DOHH2 (cell line): ENCODE measurements at regions not wholly inside any gene's neighbourhood (a gene's known extent, or its start where the extent isn't known, plus 50 kb on each side); places are given as distances from the start of the nearest gene placed in this dataset.

Experiments used
- H3F3A ChIP-seq: fragments of 200-600 bp; sonication (generic), shearing (Covaris generic); 2 replicates; pipeline ENCODE4 v1.6.0; 2016; ENCODE audit warnings: antibody characterized with exemption, mild to moderate bottlenecking; ENCODE audit not compliant: control insufficient read depth, insufficient read depth
- H3K27ac ChIP-seq: fragments of 200-600 bp; sonication (generic); 2 replicates; pipeline ENCODE4 v1.5.1; 2014; ENCODE audit warnings: low read depth, mild to moderate bottlenecking, low read length, moderate library complexity
- H3K27me3 ChIP-seq: fragments of 200-600 bp; sonication (generic); 2 replicates; pipeline ENCODE4 v1.6.1; 2014; ENCODE audit warnings: mild to moderate bottlenecking, low read length, mixed read lengths; ENCODE audit not compliant: control insufficient read depth
- H3K36me3 ChIP-seq: fragments of 200-600 bp; sonication (generic); 2 replicates; pipeline ENCODE4 v1.6.1; 2014; ENCODE audit warnings: mild to moderate bottlenecking, low read length, moderate library complexity, mixed read lengths; ENCODE audit not compliant: control insufficient read depth
- H3K4me1 ChIP-seq: fragments of 200-600 bp; sonication (generic); 2 replicates; pipeline ENCODE4 v1.6.1; 2014; ENCODE audit warnings: mild to moderate bottlenecking, low read length, mixed read lengths; ENCODE audit not compliant: control insufficient read depth
- H3K4me2 ChIP-seq: fragments of 200-600 bp; sonication (generic); 2 replicates; pipeline ENCODE4 v1.6.0; 2014; ENCODE audit warnings: mild to moderate bottlenecking, low read length, moderate library complexity
- H3K4me3 ChIP-seq: fragments of 200-600 bp; sonication (generic); 2 replicates; pipeline ENCODE4 v1.5.1; 2014; ENCODE audit warnings: mild to moderate bottlenecking, low read length, mixed read lengths
- H3K79me2 ChIP-seq: fragments of 200-600 bp; sonication (generic); 2 replicates; pipeline ENCODE4 v1.6.1; 2014; ENCODE audit warnings: mild to moderate bottlenecking, low read length, mixed read lengths; ENCODE audit not compliant: control insufficient read depth
- H3K9me2 ChIP-seq: fragments of 200-600 bp; sonication (generic); replicated peaks from 2 replicates; pipeline ENCODE4 v1.6.1; 2014; ENCODE audit warnings: mild to moderate bottlenecking, low read length, mixed read lengths; ENCODE audit not compliant: control insufficient read depth
- H3K9me3 ChIP-seq: fragments of 200-600 bp; sonication (generic); 2 replicates; pipeline ENCODE4 v1.6.1; 2014; ENCODE audit warnings: antibody characterized with exemption, low read length, mixed read lengths; ENCODE audit not compliant: control insufficient read depth, insufficient read depth
- H4K20me1 ChIP-seq: fragments of 200-600 bp; sonication (generic); 2 replicates; pipeline ENCODE4 v1.6.0; 2014; ENCODE audit warnings: low read depth, mild to moderate bottlenecking, antibody characterized with exemption, low read length, moderate library complexity; ENCODE audit not compliant: control insufficient read depth, insufficient read depth
- EZH2phosphoT487 ChIP-seq: fragments of 200-600 bp; sonication (generic); IDR thresholded peaks from 2 replicates; pipeline ENCODE4 v1.6.1; 2017; ENCODE audit warnings: borderline replicate concordance, mild to moderate bottlenecking, antibody characterized with exemption, low read length, moderate library complexity, mixed read lengths
- TF ChIP-seq, protein P1 (sequence below): fragments of 200-600 bp; sonication (generic); IDR thresholded peaks from one replicate; pipeline ENCODE4 v1.5.1; 2014; ENCODE audit warnings: antibody characterized with exemption, mild to moderate bottlenecking, low read depth, low read length; ENCODE audit not compliant: poor library complexity, severe bottlenecking

GRCh38 chr5:145668714-145669113 is 166.4 kb downstream of the PRELID2 start:
- Histone ChIP-seq H4K20me1 (no peaks in the 10 kb centered on the region), H3K4me2 (no peak overlapping the region), H3K9me2 (no peaks in the 10 kb centered on the region), H3K4me3 (no peak overlapping the region), H3K36me3 (no peaks in the 10 kb centered on the region), H3F3A (no peaks in the 10 kb centered on the region), H3K27ac (no peak overlapping the region), H3K4me1 (no peaks in the 10 kb centered on the region), H3K9me3 (no peaks in the 10 kb centered on the region), H3K79me2 (no peaks in the 10 kb centered on the region), H3K27me3 (no peaks in the 10 kb centered on the region)
- no peak for TF ChIP-seq EZH2phosphoT487
- TF ChIP-seq, protein P1, sequence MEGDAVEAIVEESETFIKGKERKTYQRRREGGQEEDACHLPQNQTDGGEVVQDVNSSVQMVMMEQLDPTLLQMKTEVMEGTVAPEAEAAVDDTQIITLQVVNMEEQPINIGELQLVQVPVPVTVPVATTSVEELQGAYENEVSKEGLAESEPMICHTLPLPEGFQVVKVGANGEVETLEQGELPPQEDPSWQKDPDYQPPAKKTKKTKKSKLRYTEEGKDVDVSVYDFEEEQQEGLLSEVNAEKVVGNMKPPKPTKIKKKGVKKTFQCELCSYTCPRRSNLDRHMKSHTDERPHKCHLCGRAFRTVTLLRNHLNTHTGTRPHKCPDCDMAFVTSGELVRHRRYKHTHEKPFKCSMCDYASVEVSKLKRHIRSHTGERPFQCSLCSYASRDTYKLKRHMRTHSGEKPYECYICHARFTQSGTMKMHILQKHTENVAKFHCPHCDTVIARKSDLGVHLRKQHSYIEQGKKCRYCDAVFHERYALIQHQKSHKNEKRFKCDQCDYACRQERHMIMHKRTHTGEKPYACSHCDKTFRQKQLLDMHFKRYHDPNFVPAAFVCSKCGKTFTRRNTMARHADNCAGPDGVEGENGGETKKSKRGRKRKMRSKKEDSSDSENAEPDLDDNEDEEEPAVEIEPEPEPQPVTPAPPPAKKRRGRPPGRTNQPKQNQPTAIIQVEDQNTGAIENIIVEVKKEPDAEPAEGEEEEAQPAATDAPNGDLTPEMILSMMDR, result no peak

DNA sequence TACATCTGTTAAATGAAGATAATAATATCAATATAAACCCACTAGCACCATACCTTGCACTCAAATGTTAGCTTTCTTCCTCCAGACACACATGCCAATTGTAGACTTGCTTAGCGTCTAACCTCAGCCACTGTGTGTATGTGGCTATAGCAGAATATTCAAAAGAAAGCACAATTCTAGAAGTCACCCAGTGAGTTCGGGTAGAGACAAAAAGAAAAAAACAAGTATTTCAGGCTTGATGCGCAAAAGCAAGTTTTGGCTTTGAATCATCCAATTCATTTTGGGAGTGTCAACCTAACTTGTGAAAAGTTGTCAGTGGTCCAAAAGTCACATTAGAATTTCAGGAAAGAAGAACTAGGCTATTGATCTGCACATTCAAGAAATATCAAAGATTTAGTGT is 167.4 kb downstream of the PRELID2 start:
- Histone ChIP-seq H3K4me3 (no peak overlapping the region), H3K4me2 (no peak overlapping the region), H3K36me3 (no peaks in the 10 kb centered on the region), H3K9me2 (no peaks in the 10 kb centered on the region), H4K20me1 (no peaks in the 10 kb centered on the region), H3K9me3 (no peaks in the 10 kb centered on the region), H3F3A (no peaks in the 10 kb centered on the region), H3K27ac (no peak overlapping the region), H3K27me3 (no peaks in the 10 kb centered on the region), H3K79me2 (no peaks in the 10 kb centered on the region), H3K4me1 (no peaks in the 10 kb centered on the region)
- TF ChIP-seq, protein P1, result no peak

DNA sequence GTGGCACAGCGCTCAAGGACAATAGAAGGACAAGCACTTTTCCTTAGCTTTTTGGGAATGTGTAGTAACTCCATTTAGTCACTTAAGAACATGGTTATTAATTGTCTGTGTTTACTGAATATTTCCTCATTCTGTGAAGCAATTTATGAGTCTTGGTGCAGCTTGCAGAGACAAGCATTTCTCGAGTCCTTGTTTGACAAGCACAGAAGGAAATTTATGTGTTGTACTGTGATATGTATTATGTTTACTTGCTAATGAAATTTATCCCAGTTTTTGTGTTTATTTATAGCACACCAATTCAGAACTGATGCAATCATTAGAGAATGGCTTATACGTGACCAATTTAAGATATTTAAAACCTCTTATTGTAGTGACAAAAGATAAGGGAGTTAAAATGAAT is 168.6 kb downstream of the PRELID2 start:
- no peaks in the 10 kb centered on the region for H3K79me2 ChIP-seq
- no peaks in the 10 kb centered on the region for H3K9me3 ChIP-seq
- no peaks in the 10 kb centered on the region for H3K27me3 ChIP-seq
- no peaks in the 10 kb centered on the region for H3K36me3 ChIP-seq
- no peak overlapping the region for H3K27ac ChIP-seq
- no peaks in the 10 kb centered on the region for H3F3A ChIP-seq
- H3K4me1 ChIP-seq, result no peaks in the 10 kb centered on the region
- no peak overlapping the region for H3K4me3 ChIP-seq
- no peaks in the 10 kb centered on the region for H4K20me1 ChIP-seq
- TF ChIP-seq, protein P1, result no peak
- no peak for TF ChIP-seq EZH2phosphoT487
- H3K4me2 ChIP-seq, result no peak overlapping the region
- no peaks in the 10 kb centered on the region for H3K9me2 ChIP-seq
